Stomach (tissue), 8 donors: ENCODE measurements at regions not wholly inside any gene's neighbourhood (a gene's known extent, or its start where the extent isn't known, plus 50 kb on each side); places are given as distances from the start of the nearest gene placed in this dataset.
A peak's percentile ranks its signal among the peaks of the same experiment; 100 is the strongest.

ENCODE experiments used
- DNase-seq, 2 donors: peaks; one replicate each; pipeline versions ENCODE4 v3.0.0 to v3.0.0-alpha.2; 2013 to 2019
- H3K27ac ChIP-seq, 5 donors: fragments of 200-600 bp in 4 of 5; sonication (generic) in 4 of 5; one replicate each; pipeline ENCODE4 v1.5.1; 2013 to 2019; ENCODE audit warnings: mild to moderate bottlenecking in 1 of 5, moderate library complexity in 1 of 5
- H3K27me3 ChIP-seq, 3 donors: fragments of 200-600 bp; sonication (generic); one replicate each; pipeline ENCODE4 v1.5.1; 2017 to 2019; ENCODE audit warnings: mixed run types in 1 of 3
- H3K36me3 ChIP-seq, 4 donors: fragments of 200-600 bp; sonication (generic); 1 replicate in 3 of 4; 2 replicates in 1 of 4; pipeline ENCODE4 v1.5.1; 2016 to 2019
- H3K4me1 ChIP-seq, 4 donors: fragments of 200-600 bp; sonication (generic); one replicate each; pipeline ENCODE4 v1.5.1; 2016 to 2019
- H3K4me3 ChIP-seq, 4 donors: fragments of 200-600 bp; sonication (generic) in 3 of 4; one replicate each; pipeline ENCODE4 v1.5.1; 2016 to 2019; ENCODE audit warnings: mild to moderate bottlenecking in 1 of 4
- H3K9me3 ChIP-seq, 4 donors: fragments of 200-600 bp; sonication (generic); one replicate each; pipeline ENCODE4 v1.5.1; 2016 to 2019
- CTCF ChIP-seq, 7 experiments: fragments of 450-650 bp in 4 of 7; fragments of 200-600 bp in 3 of 7; sonication (generic) in 3 of 7; IDR thresholded peaks; one replicate each; pipeline ENCODE4 v1.5.1; 2016 to 2019; ENCODE audit warnings: antibody characterized with exemption in 7 of 7, control low read depth in 2 of 7, mild to moderate bottlenecking in 1 of 7
- EP300 ChIP-seq: sonication (generic); formaldehyde crosslinking; IDR thresholded peaks from one replicate; pipeline ENCODE4 v1.6.1; 2017; ENCODE audit warnings: antibody characterized with exemption
- POLR2A ChIP-seq, 4 donors: fragments of 450-650 bp; IDR thresholded peaks; one replicate each; pipeline ENCODE4 v1.6.1; 2016; ENCODE audit warnings: antibody characterized with exemption in 4 of 4, control low read depth in 2 of 4, mild to moderate bottlenecking in 1 of 4, moderate library complexity in 1 of 4
- POLR2AphosphoS5 ChIP-seq, 3 donors: sonication (generic); formaldehyde crosslinking; IDR thresholded peaks; one replicate each; pipeline ENCODE4 v1.6.1; 2016; ENCODE audit warnings: antibody characterized with exemption in 3 of 3
- WGBS, 5 donors: extraction: QIAGEN DNeasy Blood & Tissue Kit in 3 of 5; methylation state at CpG; one replicate each; pipeline versions ENCODE4 v1.1.5 to v1.1.7; 2013 to 2018; 5-methylcytosine and 5-hydroxymethylcytosine counted together
- intact Hi-C: fragments of 100-400 bp; cut with DNase I; formaldehyde crosslinking; loops from one replicate; pipeline ENCODE4 v1.15.1; 2023; ENCODE audit warnings: low total_unique reads
- donor health status: healthy with polysubstance abuse.
- donor health status: Bipolar disorder and iron deficiency.
- donor health status: healthy.

GRCh38 chr10:29908962-29909361 is 150.4 kb downstream of the JCAD start:
- intact Hi-C loops: no loop called here
- no peaks in the 10 kb centered on the region for H3K9me3 ChIP-seq
- 39 to 68% (median 49%) methylated on average over 6 of the region's 6 CpGs for WGBS, 5 donors
- no peak overlapping the region for H3K4me3 ChIP-seq
- H3K36me3 ChIP-seq: no peaks in the 10 kb centered on the region
- no peaks in the 10 kb centered on the region for H3K27me3 ChIP-seq
- DNase-seq: peak in 1 of 2 donors; percentile 58
- H3K4me1 ChIP-seq: no peaks in the 10 kb centered on the region
- H3K27ac ChIP-seq: no peak overlapping the region
- TF ChIP-seq EP300 (no peak), CTCF (IDR thresholded peaks at IDR 0.05) (no peak), POLR2AphosphoS5 (IDR thresholded peaks at IDR 0.05) (no peak), POLR2A (IDR thresholded peaks at IDR 0.05) (no peak)

GRCh38 chr10:29900865-29901264 is 158.5 kb downstream of the JCAD start:
- H3K4me3 ChIP-seq: no peak overlapping the region
- intact Hi-C loops: no loop called here
- no peak overlapping the region for H3K27ac ChIP-seq
- TF ChIP-seq POLR2AphosphoS5 (IDR thresholded peaks at IDR 0.05): no peak
- no peak for TF ChIP-seq CTCF (IDR thresholded peaks at IDR 0.05)
- no peak for TF ChIP-seq EP300
- TF ChIP-seq POLR2A (IDR thresholded peaks at IDR 0.05): no peak
- H3K9me3 ChIP-seq: no peaks in the 10 kb centered on the region
- H3K4me1 ChIP-seq: no peaks in the 10 kb centered on the region
- no peaks in the 10 kb centered on the region for H3K36me3 ChIP-seq
- 53 to 87% (median 67%) methylated on average over 2 of the region's 2 CpGs for WGBS, 5 donors
- H3K27me3 ChIP-seq: no peaks in the 10 kb centered on the region
- DNase-seq: no peak

GRCh38 chr10:29897999-29898716 is 161.2 kb downstream of the JCAD start:
- Histone ChIP-seq H3K27ac (no peak overlapping the region), H3K4me3 (no peak overlapping the region), H3K27me3 (no peaks in the 10 kb centered on the region), H3K4me1 (peaks cover 0 to 4% (median 0%) of the 10 kb centered on the region in 4 donors), H3K36me3 (no peaks in the 10 kb centered on the region), H3K9me3 (no peaks in the 10 kb centered on the region)
- TF ChIP-seq POLR2AphosphoS5 (IDR thresholded peaks at IDR 0.05) (no peak), POLR2A (IDR thresholded peaks at IDR 0.05) (no peak), EP300 (no peak), CTCF (IDR thresholded peaks at IDR 0.05) (no peak)
- DNase-seq: no peak
- intact Hi-C loops: no loop called here
- 85 to 94% (median 90%) methylated on average over 6 of the region's 6 CpGs for WGBS, 5 donors

- intact Hi-C loops: no loop called here
- H3K27ac ChIP-seq: no peak overlapping the region
- 73 to 82% (median 81%) methylated on average over 3 of the region's 3 CpGs for WGBS, 5 donors
- H3K4me3 ChIP-seq: no peak overlapping the region
- TF ChIP-seq POLR2A (IDR thresholded peaks at IDR 0.05) (no peak), CTCF (IDR thresholded peaks at IDR 0.05) (no peak), EP300 (no peak), POLR2AphosphoS5 (IDR thresholded peaks at IDR 0.05) (no peak)
- no peaks in the 10 kb centered on the region for H3K36me3 ChIP-seq
- DNase-seq: no peak
- no peaks in the 10 kb centered on the region for H3K9me3 ChIP-seq
- peaks cover 0 to 4% (median 0%) of the 10 kb centered on the region in 4 donors for H3K4me1 ChIP-seq
- no peaks in the 10 kb centered on the region for H3K27me3 ChIP-seq
Observed at GRCh38 chr10:29897430-29897829, 162.0 kb downstream of the JCAD start.
